B cell (primary cell): ENCODE measurements at regions not wholly inside any gene's neighbourhood (a gene's known extent, or its start where the extent isn't known, plus 50 kb on each side); places are given as distances from the start of the nearest gene placed in this dataset.

Experiments used
- CTCF ChIP-seq: fragments of 200-600 bp; IDR thresholded peaks from one replicate; pipeline ENCODE4 v1.8.0; 2022; ENCODE audit warnings: antibody characterized with exemption, mild to moderate bottlenecking
- EZH2 ChIP-seq: IDR thresholded peaks from 2 replicates; pipeline ENCODE4 v1.6.1; 2012; ENCODE audit warnings: borderline replicate concordance, low read depth, mild to moderate bottlenecking, moderate library complexity, low read length; ENCODE audit not compliant: insufficient read depth, poor library complexity, severe bottlenecking

GRCh38 chr1:79595931-79596330, 589.4 kb upstream of the ADGRL4 start:
- TF ChIP-seq CTCF = no peak
- no peak for TF ChIP-seq EZH2
